Testis (tissue), 2 donors: ENCODE measurements at regions not wholly inside any gene's neighbourhood (a gene's known extent, or its start where the extent isn't known, plus 50 kb on each side); places are given as distances from the start of the nearest gene placed in this dataset.

Experiments
- CTCF ChIP-seq, 3 experiments: fragments of 450-650 bp in 2 of 3; fragments of 200-600 bp in 1 of 3; sonication (generic) in 1 of 3; IDR thresholded peaks; one replicate each; pipeline ENCODE4 v1.5.1; 2016 to 2019; ENCODE audit warnings: antibody characterized with exemption in 3 of 3, mild to moderate bottlenecking in 2 of 3, moderate library complexity in 1 of 3
- POLR2A ChIP-seq: fragments of 450-650 bp; IDR thresholded peaks from one replicate; pipeline ENCODE4 v1.6.1; 2017; ENCODE audit warnings: antibody characterized with exemption, mild to moderate bottlenecking, moderate library complexity

- TF ChIP-seq CTCF (IDR thresholded peaks at IDR 0.05) (no peak), POLR2A (no peak)
Observed at GRCh38 chr1:182166750-182167149, 105.2 kb upstream of the ZNF648 start.
